ENCODE measurements at regions not wholly inside any gene's neighbourhood (a gene's known extent, or its start where the extent isn't known, plus 50 kb on each side); places are given as distances from the start of the nearest gene placed in this dataset.

- H3K9ac ChIP-seq (ENCODE audit: low read length in 2 of 2) = no peak overlapping the region
- H3K36me3 ChIP-seq (ENCODE audit: control insufficient read depth in 2 of 2, insufficient read depth in 2 of 2, low read length in 2 of 2) = no peaks in the 10 kb centered on the region
- peaks cover 0 to 8% of the 10 kb centered on the region in 2 donors for H3K27me3 ChIP-seq (ENCODE audit: control insufficient read depth in 1 of 2, insufficient read depth in 2 of 2, low read length in 2 of 2)
- no peak overlapping the region for H3K4me3 ChIP-seq (ENCODE audit: low read length in 2 of 2)
- H3K4me1 ChIP-seq (ENCODE audit: control insufficient read depth, insufficient read depth, low read length) = no peaks in the 10 kb centered on the region
- no peak overlapping the region for H3K27ac ChIP-seq (ENCODE audit: low read length)
- peaks cover 3 to 6% of the 10 kb centered on the region in 2 donors for H3K9me3 ChIP-seq (ENCODE audit: control insufficient read depth in 2 of 2, low read length in 2 of 2)
Observed at GRCh38 chr2:121860033-121860757, 104.7 kb downstream of the TSN start.

- Histone ChIP-seq H3K4me1 (ENCODE audit: control insufficient read depth, insufficient read depth, low read length) (no peaks in the 10 kb centered on the region), H3K4me3 (ENCODE audit: low read length in 2 of 2) (no peak overlapping the region), H3K9ac (ENCODE audit: low read length in 2 of 2) (no peak overlapping the region), H3K9me3 (ENCODE audit: control insufficient read depth in 2 of 2, low read length in 2 of 2) (peaks cover 3 to 6% of the 10 kb centered on the region in 2 donors), H3K27me3 (ENCODE audit: control insufficient read depth in 1 of 2, insufficient read depth in 2 of 2, low read length in 2 of 2) (peaks cover 0 to 8% of the 10 kb centered on the region in 2 donors), H3K36me3 (ENCODE audit: control insufficient read depth in 2 of 2, insufficient read depth in 2 of 2, low read length in 2 of 2) (no peaks in the 10 kb centered on the region), H3K27ac (ENCODE audit: low read length) (no peak overlapping the region)
Observed at GRCh38 chr2:121860758-121861227, 105.3 kb downstream of the TSN start.

GRCh38 chr2:121862286-121862685 lies 106.8 kb downstream of the TSN start:
- Histone ChIP-seq H3K4me1 (ENCODE audit: control insufficient read depth, insufficient read depth, low read length) (no peaks in the 10 kb centered on the region), H3K27me3 (ENCODE audit: control insufficient read depth in 1 of 2, insufficient read depth in 2 of 2, low read length in 2 of 2) (peaks cover 0 to 8% of the 10 kb centered on the region in 2 donors), H3K36me3 (ENCODE audit: control insufficient read depth in 2 of 2, insufficient read depth in 2 of 2, low read length in 2 of 2) (no peaks in the 10 kb centered on the region), H3K27ac (ENCODE audit: low read length) (no peak overlapping the region), H3K9ac (ENCODE audit: low read length in 2 of 2) (no peak overlapping the region), H3K9me3 (ENCODE audit: control insufficient read depth in 2 of 2, low read length in 2 of 2) (peaks cover 3 to 6% of the 10 kb centered on the region in 2 donors), H3K4me3 (ENCODE audit: low read length in 2 of 2) (no peak overlapping the region)

GRCh38 chr2:121865914-121866313 lies 110.5 kb downstream of the TSN start:
- no peak overlapping the region for H3K4me3 ChIP-seq (ENCODE audit: low read length in 2 of 2)

GRCh38 chr2:121866789-121867188 lies 111.3 kb downstream of the TSN start:
- Histone ChIP-seq H3K36me3 (ENCODE audit: control insufficient read depth in 2 of 2, insufficient read depth in 2 of 2, low read length in 2 of 2) (no peaks in the 10 kb centered on the region), H3K4me1 (ENCODE audit: control insufficient read depth, insufficient read depth, low read length) (no peaks in the 10 kb centered on the region), H3K4me3 (ENCODE audit: low read length in 2 of 2) (no peak overlapping the region), H3K27ac (ENCODE audit: low read length) (no peak overlapping the region), H3K27me3 (ENCODE audit: control insufficient read depth in 1 of 2, insufficient read depth in 2 of 2, low read length in 2 of 2) (peaks cover 0 to 3% of the 10 kb centered on the region in 2 donors), H3K9me3 (ENCODE audit: control insufficient read depth in 2 of 2, low read length in 2 of 2) (no peaks in the 10 kb centered on the region), H3K9ac (ENCODE audit: low read length in 2 of 2) (no peak overlapping the region)

More at GRCh38 chr2:121865914-121866313, 110.5 kb downstream of the TSN start:
- Histone ChIP-seq H3K9ac (ENCODE audit: low read length in 2 of 2) (no peak overlapping the region), H3K36me3 (ENCODE audit: control insufficient read depth in 2 of 2, insufficient read depth in 2 of 2, low read length in 2 of 2) (no peaks in the 10 kb centered on the region), H3K27me3 (ENCODE audit: control insufficient read depth in 1 of 2, insufficient read depth in 2 of 2, low read length in 2 of 2) (peaks cover 0 to 3% of the 10 kb centered on the region in 2 donors), H3K9me3 (ENCODE audit: control insufficient read depth in 2 of 2, low read length in 2 of 2) (no peaks in the 10 kb centered on the region), H3K27ac (ENCODE audit: low read length) (no peak overlapping the region), H3K4me1 (ENCODE audit: control insufficient read depth, insufficient read depth, low read length) (no peaks in the 10 kb centered on the region)

- H3K36me3 ChIP-seq (ENCODE audit: control insufficient read depth in 2 of 2, insufficient read depth in 2 of 2, low read length in 2 of 2) = no peaks in the 10 kb centered on the region
- H3K27ac ChIP-seq (ENCODE audit: low read length) = no peak overlapping the region
- H3K9me3 ChIP-seq (ENCODE audit: control insufficient read depth in 2 of 2, low read length in 2 of 2) = no peaks in the 10 kb centered on the region
- H3K4me3 ChIP-seq (ENCODE audit: low read length in 2 of 2) = no peak overlapping the region
- no peaks in the 10 kb centered on the region for H3K4me1 ChIP-seq (ENCODE audit: control insufficient read depth, insufficient read depth, low read length)
- no peak overlapping the region for H3K9ac ChIP-seq (ENCODE audit: low read length in 2 of 2)
- peaks cover 0 to 3% of the 10 kb centered on the region in 2 donors for H3K27me3 ChIP-seq (ENCODE audit: control insufficient read depth in 1 of 2, insufficient read depth in 2 of 2, low read length in 2 of 2)
Observed at GRCh38 chr2:121868652-121869051, 113.2 kb downstream of the TSN start.

GRCh38 chr2:121869363-121869762 lies 113.9 kb downstream of the TSN start:
- Histone ChIP-seq H3K9ac (ENCODE audit: low read length in 2 of 2) (no peak overlapping the region), H3K4me3 (ENCODE audit: low read length in 2 of 2) (no peak overlapping the region), H3K27me3 (ENCODE audit: control insufficient read depth in 1 of 2, insufficient read depth in 2 of 2, low read length in 2 of 2) (peaks cover 0 to 3% of the 10 kb centered on the region in 2 donors), H3K27ac (ENCODE audit: low read length) (no peak overlapping the region), H3K9me3 (ENCODE audit: control insufficient read depth in 2 of 2, low read length in 2 of 2) (no peaks in the 10 kb centered on the region), H3K4me1 (ENCODE audit: control insufficient read depth, insufficient read depth, low read length) (no peaks in the 10 kb centered on the region), H3K36me3 (ENCODE audit: control insufficient read depth in 2 of 2, insufficient read depth in 2 of 2, low read length in 2 of 2) (no peaks in the 10 kb centered on the region)

GRCh38 chr2:121869873-121870272 lies 114.4 kb downstream of the TSN start:
- H3K27ac ChIP-seq (ENCODE audit: low read length) = no peak overlapping the region
- no peak overlapping the region for H3K4me3 ChIP-seq (ENCODE audit: low read length in 2 of 2)
- no peaks in the 10 kb centered on the region for H3K36me3 ChIP-seq (ENCODE audit: control insufficient read depth in 2 of 2, insufficient read depth in 2 of 2, low read length in 2 of 2)
- H3K9ac ChIP-seq (ENCODE audit: low read length in 2 of 2) = no peak overlapping the region
- peaks cover 0 to 2% of the 10 kb centered on the region in 2 donors for H3K27me3 ChIP-seq (ENCODE audit: control insufficient read depth in 1 of 2, insufficient read depth in 2 of 2, low read length in 2 of 2)
- no peaks in the 10 kb centered on the region for H3K9me3 ChIP-seq (ENCODE audit: control insufficient read depth in 2 of 2, low read length in 2 of 2)
- no peaks in the 10 kb centered on the region for H3K4me1 ChIP-seq (ENCODE audit: control insufficient read depth, insufficient read depth, low read length)

- no peak overlapping the region for H3K27ac ChIP-seq (ENCODE audit: low read length)
- H3K36me3 ChIP-seq (ENCODE audit: control insufficient read depth in 2 of 2, insufficient read depth in 2 of 2, low read length in 2 of 2) = no peaks in the 10 kb centered on the region
- H3K9ac ChIP-seq (ENCODE audit: low read length in 2 of 2) = no peak overlapping the region
- H3K9me3 ChIP-seq (ENCODE audit: control insufficient read depth in 2 of 2, low read length in 2 of 2) = no peaks in the 10 kb centered on the region
- H3K4me3 ChIP-seq (ENCODE audit: low read length in 2 of 2) = no peak overlapping the region
- peaks cover 0 to 2% of the 10 kb centered on the region in 2 donors for H3K27me3 ChIP-seq (ENCODE audit: control insufficient read depth in 1 of 2, insufficient read depth in 2 of 2, low read length in 2 of 2)
- H3K4me1 ChIP-seq (ENCODE audit: control insufficient read depth, insufficient read depth, low read length) = no peaks in the 10 kb centered on the region
Observed at GRCh38 chr2:121872651-121873050, 117.2 kb downstream of the TSN start.

- Histone ChIP-seq H3K9ac (ENCODE audit: low read length in 2 of 2) (no peak overlapping the region), H3K9me3 (ENCODE audit: control insufficient read depth in 2 of 2, low read length in 2 of 2) (no peaks in the 10 kb centered on the region), H3K27ac (ENCODE audit: low read length) (no peak overlapping the region), H3K4me1 (ENCODE audit: control insufficient read depth, insufficient read depth, low read length) (no peaks in the 10 kb centered on the region), H3K27me3 (ENCODE audit: control insufficient read depth in 1 of 2, insufficient read depth in 2 of 2, low read length in 2 of 2) (peaks cover 0 to 2% of the 10 kb centered on the region in 2 donors), H3K36me3 (ENCODE audit: control insufficient read depth in 2 of 2, insufficient read depth in 2 of 2, low read length in 2 of 2) (no peaks in the 10 kb centered on the region), H3K4me3 (ENCODE audit: low read length in 2 of 2) (no peak overlapping the region)
Observed at GRCh38 chr2:121873864-121874263, 118.4 kb downstream of the TSN start.

GRCh38 chr2:121875585-121876185 lies 120.2 kb downstream of the TSN start:
- Histone ChIP-seq H3K9ac (ENCODE audit: low read length in 2 of 2) (no peak overlapping the region), H3K27ac (ENCODE audit: low read length) (no peak overlapping the region), H3K4me3 (ENCODE audit: low read length in 2 of 2) (no peak overlapping the region), H3K4me1 (ENCODE audit: control insufficient read depth, insufficient read depth, low read length) (no peaks in the 10 kb centered on the region), H3K27me3 (ENCODE audit: control insufficient read depth in 1 of 2, insufficient read depth in 2 of 2, low read length in 2 of 2) (no peaks in the 10 kb centered on the region), H3K36me3 (ENCODE audit: control insufficient read depth in 2 of 2, insufficient read depth in 2 of 2, low read length in 2 of 2) (no peaks in the 10 kb centered on the region), H3K9me3 (ENCODE audit: control insufficient read depth in 2 of 2, low read length in 2 of 2) (no peaks in the 10 kb centered on the region)

All from stomach smooth muscle (tissue), 2 donors.